ENCODE measurements at regions not wholly inside any gene's neighbourhood (a gene's known extent, or its start where the extent isn't known, plus 50 kb on each side); places are given as distances from the start of the nearest gene placed in this dataset.
A peak's percentile ranks its signal among the peaks of the same experiment; 100 is the strongest.

DNA sequence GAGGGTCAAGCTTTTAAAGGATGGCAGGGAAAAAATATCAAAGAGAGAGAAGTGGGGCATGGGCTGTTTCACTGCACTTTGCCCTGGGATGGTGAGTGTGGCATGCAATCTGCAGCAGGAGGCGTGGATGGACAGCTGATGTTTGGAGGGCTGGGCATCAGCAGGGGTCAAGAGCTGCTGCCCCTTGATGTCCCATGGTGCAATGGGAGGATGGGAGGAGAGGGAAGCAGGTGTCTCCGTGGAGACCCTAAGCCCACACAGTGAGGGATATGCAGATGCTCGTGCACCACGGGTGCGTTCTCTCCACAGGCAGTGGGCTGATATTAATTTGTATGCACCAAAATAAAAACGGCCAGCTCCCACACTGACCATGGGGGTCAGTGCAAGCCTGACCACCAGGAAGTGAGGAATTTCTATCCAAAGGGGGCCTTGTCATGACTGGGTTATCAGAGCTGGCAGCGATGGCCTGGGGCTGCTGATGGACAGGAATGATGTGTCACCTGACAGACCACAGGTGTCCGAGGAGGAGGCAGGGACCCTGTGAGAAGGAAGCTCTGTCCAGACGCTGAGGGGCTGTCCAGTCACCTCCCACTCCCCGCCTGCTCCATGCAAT lies 183.6 kb downstream of the IRF8 start (continued):
- TF ChIP-seq, protein P1, sequence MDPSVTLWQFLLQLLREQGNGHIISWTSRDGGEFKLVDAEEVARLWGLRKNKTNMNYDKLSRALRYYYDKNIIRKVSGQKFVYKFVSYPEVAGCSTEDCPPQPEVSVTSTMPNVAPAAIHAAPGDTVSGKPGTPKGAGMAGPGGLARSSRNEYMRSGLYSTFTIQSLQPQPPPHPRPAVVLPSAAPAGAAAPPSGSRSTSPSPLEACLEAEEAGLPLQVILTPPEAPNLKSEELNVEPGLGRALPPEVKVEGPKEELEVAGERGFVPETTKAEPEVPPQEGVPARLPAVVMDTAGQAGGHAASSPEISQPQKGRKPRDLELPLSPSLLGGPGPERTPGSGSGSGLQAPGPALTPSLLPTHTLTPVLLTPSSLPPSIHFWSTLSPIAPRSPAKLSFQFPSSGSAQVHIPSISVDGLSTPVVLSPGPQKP (IDR thresholded peaks at IDR 0.05; ENCODE audit: low read depth, low read length), result no peak
- no peak for TF ChIP-seq RFX5 (IDR thresholded peaks at IDR 0.05)
- no peak for TF ChIP-seq ATOH8 (CRISPR knock-in tag; IDR thresholded peaks at IDR 0.05; ENCODE audit: low read depth)
- TF ChIP-seq HOXB13 (CRISPR knock-in tag; IDR thresholded peaks at IDR 0.05; ENCODE audit: low read depth), result no peak
- TF ChIP-seq RCOR1 (IDR thresholded peaks at IDR 0.05; ENCODE audit: low read depth, low read length), result no peak
- no peak for TF ChIP-seq RARB (CRISPR knock-in tag; IDR thresholded peaks at IDR 0.05)

DNA sequence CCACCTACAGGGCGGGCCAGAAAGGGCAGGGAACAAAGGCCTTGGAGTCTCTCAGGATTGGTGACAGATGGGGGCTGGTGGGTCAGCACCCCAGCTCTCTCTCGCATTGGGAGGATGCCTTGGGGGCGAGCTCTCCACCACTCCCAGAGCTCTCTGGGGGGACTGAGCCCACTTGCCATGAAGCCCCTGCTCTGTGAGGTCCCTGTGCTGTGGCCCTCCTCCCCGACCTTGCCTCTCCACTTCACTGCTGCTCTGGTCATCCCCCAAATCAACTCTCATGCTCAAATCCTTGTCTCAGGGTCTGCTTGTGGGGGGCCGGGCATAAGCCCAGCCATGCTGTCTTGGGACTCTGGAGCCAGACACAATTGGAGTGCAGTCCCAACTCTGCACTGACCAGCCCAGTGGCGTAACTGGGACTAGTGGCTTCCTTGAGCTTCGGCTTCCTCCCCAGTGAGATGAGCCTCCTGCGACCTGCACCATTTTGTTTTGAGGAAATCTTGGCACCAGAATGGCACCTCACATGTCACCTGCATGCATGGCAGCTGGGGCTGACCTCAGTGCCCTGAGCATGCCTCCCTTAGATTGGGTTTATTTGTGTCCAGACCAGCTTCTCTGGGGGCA lies 184.5 kb downstream of the IRF8 start:
- FAIRE-seq (no peak), DNase-seq (ENCODE audit: low read depth in 1 of 2, low spot score in 1 of 2) (no peak), ATAC-seq (peak in 1 of 2 experiments; percentile 55; a peak in 3 of 6 replicates)
- TF ChIP-seq CHD2 (IDR thresholded peaks at IDR 0.05; ENCODE audit: low read length, partially characterized antibody), result no peak
- TF ChIP-seq TFCP2L1 (CRISPR knock-in tag; IDR thresholded peaks at IDR 0.05), result no peak
- TF ChIP-seq RAD21 (conservative IDR thresholded peaks at IDR 0.05 in 1 of 2, IDR thresholded peaks at IDR 0.05 in 1 of 2), result no peak
- no peak for TF ChIP-seq KDM1A (IDR thresholded peaks at IDR 0.05; ENCODE audit: low read depth)
- Histone ChIP-seq H3K4me1 (no peaks in the 10 kb centered on the region), H3K4me2 (no peak overlapping the region), H3K27ac (no peak overlapping the region), H3K9me3 (no peaks in the 10 kb centered on the region), H3K4me3 (no peak overlapping the region)
- ChIA-PET POLR2A (interaction anchor here (0.5 kb wide), 1 partner anchor 338 kb away, joined by 4 read pairs; no protein-coding TSS in a partner anchor), CTCF (interaction anchor here (0.8 to 3.9 kb wide), 3 partner anchors 11 to 434 kb away, joined by 4 to 23 read pairs (median 8); no protein-coding TSS in a partner anchor)
- WGBS (ENCODE audit: missing lambda C conversion rate), result 20% methylated on average over 5 of the region's 8 CpGs

GRCh38 chr16:86085161-86085611 lies 186.2 kb downstream of the IRF8 start:
- FAIRE-seq, result no peak
- Histone ChIP-seq H3K4me3 (no peak overlapping the region), H3K4me1 (no peaks in the 10 kb centered on the region), H3K9me3 (no peaks in the 10 kb centered on the region), H3K4me2 (no peak overlapping the region), H3K27ac (no peak overlapping the region)
- no peak for DNase-seq (ENCODE audit: low read depth in 1 of 2, low spot score in 1 of 2)
- POLR2A ChIA-PET, result no interaction called here
- WGBS (ENCODE audit: missing lambda C conversion rate), result 51% methylated on average over 6 of the region's 12 CpGs
- CTCF ChIA-PET, result no interaction called here
- ATAC-seq, result no peak
- TF ChIP-seq FOSL2 (IDR thresholded peaks at IDR 0.05) (no peak), FOSL2 (CRISPR knock-in tag; IDR thresholded peaks at IDR 0.05) (no peak), RARB (CRISPR knock-in tag; IDR thresholded peaks at IDR 0.05) (no peak), NPAS2 (CRISPR knock-in tag; IDR thresholded peaks at IDR 0.05; ENCODE audit: borderline replicate concordance) (no peak), BCL3 (IDR thresholded peaks at IDR 0.05) (no peak), HEYL (CRISPR knock-in tag; IDR thresholded peaks at IDR 0.05) (no peak), TFCP2L1 (CRISPR knock-in tag; IDR thresholded peaks at IDR 0.05) (no peak), ZSCAN20 (CRISPR knock-in tag; IDR thresholded peaks at IDR 0.05) (no peak)

- ATAC-seq (no peak), DNase-seq (ENCODE audit: low read depth in 1 of 2, low spot score in 1 of 2) (no peak), FAIRE-seq (no peak)
- CTCF ChIA-PET, result no interaction called here
- POLR2A ChIA-PET, result no interaction called here
- Histone ChIP-seq H3K4me1 (no peaks in the 10 kb centered on the region), H3K27ac (no peak overlapping the region), H3K4me2 (no peak overlapping the region), H3K9me3 (no peaks in the 10 kb centered on the region), H3K4me3 (no peak overlapping the region)
- TF ChIP-seq RCOR1 (IDR thresholded peaks at IDR 0.05; ENCODE audit: low read depth, low read length) (no peak), KDM1A (IDR thresholded peaks at IDR 0.05; ENCODE audit: low read depth) (no peak)
- TF ChIP-seq, protein P2, sequence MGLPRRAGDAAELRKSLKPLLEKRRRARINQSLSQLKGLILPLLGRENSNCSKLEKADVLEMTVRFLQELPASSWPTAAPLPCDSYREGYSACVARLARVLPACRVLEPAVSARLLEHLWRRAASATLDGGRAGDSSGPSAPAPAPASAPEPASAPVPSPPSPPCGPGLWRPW (IDR thresholded peaks at IDR 0.05), result no peak
- WGBS (ENCODE audit: missing lambda C conversion rate), result 49% methylated on average over 6 of the region's 8 CpGs
These were observed 186.8 kb downstream of the IRF8 start for GRCh38 chr16:86085795-86086194.

Measured in A549 (cell line).